PFSK-1 (cell line): ENCODE measurements at regions not wholly inside any gene's neighbourhood (a gene's known extent, or its start where the extent isn't known, plus 50 kb on each side); places are given as distances from the start of the nearest gene placed in this dataset.

Experiments used
- POLR2AphosphoS5 ChIP-seq: IDR thresholded peaks from 2 replicates; pipeline ENCODE4 v1.6.1; 2012; ENCODE audit warnings: low read depth, mild to moderate bottlenecking, control low read depth, low read length, moderate library complexity
- REST ChIP-seq, 2 experiments: IDR thresholded peaks; 2 replicates each; pipeline versions ENCODE4 v1.6.1 to v1.8.0; 2011 to 2012; ENCODE audit warnings: low read depth in 2 of 2, low read length in 2 of 2, control low read depth in 1 of 2, inconsistent platforms in 1 of 2, mild to moderate bottlenecking in 1 of 2, moderate library complexity in 1 of 2; ENCODE audit not compliant: insufficient read depth in 1 of 2
- SIN3A ChIP-seq: IDR thresholded peaks from 2 replicates; pipeline ENCODE4 v1.6.1; 2012; ENCODE audit warnings: mild to moderate bottlenecking, low read length, moderate library complexity, borderline replicate concordance; ENCODE audit not compliant: insufficient read depth

DNA sequence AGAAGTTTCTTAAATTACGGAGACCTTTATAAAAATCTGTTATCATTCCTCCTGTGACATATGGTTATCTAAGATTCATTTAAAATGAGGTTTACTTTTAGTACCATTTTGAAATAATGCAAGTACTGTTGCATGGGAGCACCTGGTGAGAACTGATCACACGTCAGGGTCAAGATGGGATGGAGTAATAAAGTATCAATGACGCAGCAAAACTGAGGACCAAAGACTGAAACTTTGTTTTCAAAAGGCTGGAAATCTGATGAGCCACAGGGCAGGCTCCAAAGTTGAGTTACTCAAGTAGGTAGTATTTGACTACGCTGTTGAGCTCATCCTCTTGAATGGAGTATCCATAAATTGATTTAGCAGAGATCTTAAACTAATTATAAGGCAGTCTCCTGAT lies 411.9 kb upstream of the ZNF804A start:
- TF ChIP-seq POLR2AphosphoS5: no peak
- TF ChIP-seq SIN3A: no peak
- TF ChIP-seq REST (IDR thresholded peaks at IDR 0.05; ENCODE audit: insufficient read depth in 1 of 2, low read depth in 2 of 2, low read length in 2 of 2): no peak
